Keratinocyte (primary cell): ENCODE measurements at regions not wholly inside any gene's neighbourhood (a gene's known extent, or its start where the extent isn't known, plus 50 kb on each side); places are given as distances from the start of the nearest gene placed in this dataset.

Experiments used
- CTCF ChIP-seq, 3 experiments: IDR thresholded peaks in 1 of 3; conservative IDR thresholded peaks in 1 of 3; optimal IDR thresholded peaks in 1 of 3; 2 replicates in 2 of 3; 3 replicates in 1 of 3; pipeline versions ENCODE3 to v1.5.1; 2011; ENCODE audit warnings: low read length in 3 of 3, mild to moderate bottlenecking in 3 of 3, moderate library complexity in 2 of 3, control low read depth in 1 of 3, inconsistent platforms in 1 of 3; ENCODE audit not compliant: insufficient read depth in 2 of 3; ENCODE audit errors: extremely low read depth in 1 of 3
- EZH2 ChIP-seq: IDR thresholded peaks from one replicate; pipeline ENCODE4 v1.6.1; 2012; ENCODE audit warnings: inconsistent platforms, mild to moderate bottlenecking, low read length, moderate library complexity

GRCh38 chr3:88267441-88267840 lies 117.7 kb downstream of the C3orf38 start:
- TF ChIP-seq CTCF (optimal IDR thresholded peaks at IDR 0.05 in 1 of 3, IDR thresholded peaks at IDR 0.05 in 1 of 3, conservative IDR thresholded peaks at IDR 0.05 in 1 of 3; ENCODE audit: extremely low read depth in 1 of 3, insufficient read depth in 2 of 3, low read length in 3 of 3), result no peak
- TF ChIP-seq EZH2, result no peak
